Skeletal muscle cell (primary cell): ENCODE measurements at regions not wholly inside any gene's neighbourhood (a gene's known extent, or its start where the extent isn't known, plus 50 kb on each side); places are given as distances from the start of the nearest gene placed in this dataset.

ENCODE experiments used
- DNase-seq: peaks from one replicate; pipeline ENCODE4 v3.0.0-alpha.2; 2010; ENCODE audit warnings: low read depth
- H3K4me3 ChIP-seq: 2 replicates; pipeline ENCODE4 v1.5.1; 2011; ENCODE audit warnings: low read depth, mild to moderate bottlenecking, control low read depth, low read length, moderate library complexity

GRCh38 chr18:78685250-78685979 is 294.2 kb upstream of the SALL3 start:
- no peak for DNase-seq
- H3K4me3 ChIP-seq, result no peak overlapping the region

- no peak for DNase-seq
- H3K4me3 ChIP-seq, result no peak overlapping the region
Observed at GRCh38 chr18:78685980-78686530, 293.6 kb upstream of the SALL3 start.

GRCh38 chr18:78686976-78687685 is 292.5 kb upstream of the SALL3 start:
- DNase-seq, result no peak

GRCh38 chr18:78687736-78688135 is 291.9 kb upstream of the SALL3 start:
- DNase-seq, result no peak
- H3K4me3 ChIP-seq, result no peak overlapping the region

More at GRCh38 chr18:78686976-78687685, 292.5 kb upstream of the SALL3 start:
- no peak overlapping the region for H3K4me3 ChIP-seq

GRCh38 chr18:78688249-78688648 is 291.4 kb upstream of the SALL3 start:
- no peak for DNase-seq
- no peak overlapping the region for H3K4me3 ChIP-seq

GRCh38 chr18:78688916-78689315 is 290.7 kb upstream of the SALL3 start:
- no peak overlapping the region for H3K4me3 ChIP-seq
- DNase-seq, result no peak

GRCh38 chr18:78689606-78690005 is 290.0 kb upstream of the SALL3 start:
- DNase-seq, result no peak
- H3K4me3 ChIP-seq, result no peak overlapping the region

- no peak overlapping the region for H3K4me3 ChIP-seq
- DNase-seq, result no peak
Observed at GRCh38 chr18:78692105-78692504, 287.5 kb upstream of the SALL3 start.

GRCh38 chr18:78693429-78693828 is 286.2 kb upstream of the SALL3 start:
- no peak for DNase-seq
- H3K4me3 ChIP-seq, result no peak overlapping the region

- no peak for DNase-seq
- H3K4me3 ChIP-seq, result no peak overlapping the region
Observed at GRCh38 chr18:78696698-78697435, 282.8 kb upstream of the SALL3 start.

- no peak for DNase-seq
- no peak overlapping the region for H3K4me3 ChIP-seq
Observed at GRCh38 chr18:78697446-78697845, 282.2 kb upstream of the SALL3 start.

GRCh38 chr18:78698914-78699313 is 280.7 kb upstream of the SALL3 start:
- DNase-seq, result no peak
- H3K4me3 ChIP-seq, result no peak overlapping the region

- no peak for DNase-seq
- no peak overlapping the region for H3K4me3 ChIP-seq
Observed at GRCh38 chr18:78699499-78699898, 280.1 kb upstream of the SALL3 start.

- no peak for DNase-seq
- H3K4me3 ChIP-seq, result no peak overlapping the region
Observed at GRCh38 chr18:78701771-78702396, 277.7 kb upstream of the SALL3 start.

GRCh38 chr18:78703291-78703690 is 276.3 kb upstream of the SALL3 start:
- no peak for DNase-seq
- H3K4me3 ChIP-seq, result no peak overlapping the region

GRCh38 chr18:78704971-78705461 is 274.6 kb upstream of the SALL3 start:
- no peak for DNase-seq
- H3K4me3 ChIP-seq, result no peak overlapping the region

GRCh38 chr18:78709261-78709809 is 270.3 kb upstream of the SALL3 start:
- no peak for DNase-seq
- H3K4me3 ChIP-seq, result no peak overlapping the region

- no peak overlapping the region for H3K4me3 ChIP-seq
- DNase-seq, result no peak
Observed at GRCh38 chr18:78711316-78711715, 268.3 kb upstream of the SALL3 start.

GRCh38 chr18:78711971-78712370 is 267.6 kb upstream of the SALL3 start:
- DNase-seq, result no peak
- no peak overlapping the region for H3K4me3 ChIP-seq
